Liver (tissue), 8 donors: ENCODE measurements at regions not wholly inside any gene's neighbourhood (a gene's known extent, or its start where the extent isn't known, plus 50 kb on each side); places are given as distances from the start of the nearest gene placed in this dataset.

Experiments
- DNase-seq: peaks from one replicate; pipeline ENCODE4 v3.0.0-alpha.2; 2017; ENCODE audit warnings: low spot score
- H3K27ac ChIP-seq, 2 donors: one replicate each; pipeline ENCODE4 v1.7.0; 2013; ENCODE audit warnings: inconsistent platforms in 2 of 2, low read length in 2 of 2, control low read depth in 1 of 2, low read depth in 1 of 2, mild to moderate bottlenecking in 1 of 2
- H3K27me3 ChIP-seq, 4 donors: one replicate each; pipeline versions ENCODE4 v1.6.1 to v1.7.0; 2013; ENCODE audit warnings: low read length in 3 of 4, inconsistent platforms in 1 of 4, mild to moderate bottlenecking in 1 of 4, moderate library complexity in 1 of 4; ENCODE audit not compliant: control insufficient read depth in 4 of 4, insufficient read depth in 4 of 4
- H3K36me3 ChIP-seq, 4 donors: one replicate each; pipeline versions ENCODE4 v1.6.1 to v1.7.0; 2013; ENCODE audit warnings: low read length in 3 of 4, mild to moderate bottlenecking in 3 of 4, low read depth in 1 of 4, moderate library complexity in 1 of 4; ENCODE audit not compliant: control insufficient read depth in 4 of 4, insufficient read depth in 3 of 4
- H3K4me1 ChIP-seq, 4 donors: one replicate each; pipeline versions ENCODE4 v1.6.1 to v1.7.0; 2013; ENCODE audit warnings: low read length in 3 of 4, mild to moderate bottlenecking in 3 of 4, moderate library complexity in 1 of 4; ENCODE audit not compliant: control insufficient read depth in 4 of 4, insufficient read depth in 4 of 4
- H3K4me3 ChIP-seq, 3 donors: one replicate each; pipeline versions ENCODE4 v1.6.1 to v1.7.0; 2013; ENCODE audit warnings: low read length in 3 of 3, control low read depth in 1 of 3, low read depth in 1 of 3, mild to moderate bottlenecking in 1 of 3
- H3K9ac ChIP-seq, 2 donors: one replicate each; pipeline ENCODE4 v1.7.0; 2013; ENCODE audit warnings: low read length in 2 of 2, mild to moderate bottlenecking in 2 of 2, moderate library complexity in 2 of 2, control low read depth in 1 of 2, low read depth in 1 of 2
- H3K9me3 ChIP-seq, 4 donors: one replicate each; pipeline versions ENCODE4 v1.6.1 to v1.7.0; 2013; ENCODE audit warnings: low read length in 3 of 4; ENCODE audit not compliant: control insufficient read depth in 4 of 4
- EGR1 ChIP-seq, 2 donors: IDR thresholded peaks; 2 replicates each; pipeline ENCODE4 v1.6.1; 2016 to 2018; ENCODE audit warnings: antibody characterized with exemption in 2 of 2, low read depth in 2 of 2
- FOXA1 ChIP-seq: IDR thresholded peaks from 2 replicates; pipeline ENCODE4 v1.6.1; 2016; ENCODE audit warnings: antibody characterized with exemption
- FOXA2 ChIP-seq: IDR thresholded peaks from 2 replicates; pipeline ENCODE4 v1.6.1; 2016; ENCODE audit warnings: antibody characterized with exemption
- GABPA ChIP-seq, 2 donors: IDR thresholded peaks in 1 of 2; conservative IDR thresholded peaks in 1 of 2; 2 replicates each; pipeline ENCODE4 v1.6.1; 2016; ENCODE audit warnings: antibody characterized with exemption in 2 of 2, mild to moderate bottlenecking in 1 of 2, moderate library complexity in 1 of 2
- HNF4A ChIP-seq, 2 donors: conservative IDR thresholded peaks; 2 replicates each; pipeline ENCODE4 v1.6.1; 2016; ENCODE audit warnings: antibody characterized with exemption in 2 of 2, mild to moderate bottlenecking in 2 of 2
- HNF4G ChIP-seq: IDR thresholded peaks from 2 replicates; pipeline ENCODE4 v1.6.1; 2016; ENCODE audit warnings: antibody characterized with exemption
- JUND ChIP-seq, 2 donors: IDR thresholded peaks; 2 replicates each; pipeline ENCODE4 v1.6.1; 2016; ENCODE audit warnings: antibody characterized with exemption in 2 of 2
- NR2F2 ChIP-seq: IDR thresholded peaks from 2 replicates; pipeline ENCODE4 v1.6.1; 2016; ENCODE audit warnings: antibody characterized with exemption
- RAD21 ChIP-seq, 2 donors: IDR thresholded peaks; 2 replicates each; pipeline ENCODE4 v1.6.1; 2016; ENCODE audit warnings: antibody characterized with exemption in 2 of 2, mild to moderate bottlenecking in 2 of 2
- SP1 ChIP-seq: IDR thresholded peaks from 2 replicates; pipeline ENCODE4 v1.6.1; 2018; ENCODE audit warnings: antibody characterized with exemption, mild to moderate bottlenecking
- TAF1 ChIP-seq: conservative IDR thresholded peaks from 2 replicates; pipeline ENCODE4 v1.6.1; 2016; ENCODE audit warnings: antibody characterized with exemption, mild to moderate bottlenecking
- YY1 ChIP-seq: IDR thresholded peaks from 2 replicates; pipeline ENCODE4 v1.6.1; 2016; ENCODE audit warnings: antibody characterized with exemption, mild to moderate bottlenecking
- WGBS: extraction: QIAGEN DNeasy Blood & Tissue Kit; methylation state at CpG from one replicate; pipeline ENCODE4 v1.1.7; 2013; 5-methylcytosine and 5-hydroxymethylcytosine counted together
- TF ChIP-seq, protein P1 (sequence below): IDR thresholded peaks from 2 replicates; pipeline ENCODE4 v1.6.1; 2016; ENCODE audit warnings: antibody characterized with exemption
- TF ChIP-seq, protein P2 (sequence below): fragments of 150-350 bp; IDR thresholded peaks from 2 replicates; pipeline ENCODE4 v1.5.1; 2017; ENCODE audit warnings: improper control_type of control experiment, low read depth, low read length; ENCODE audit not compliant: missing input control
- TF ChIP-seq, protein P3 (sequence below): IDR thresholded peaks from 2 replicates; pipeline ENCODE4 v1.6.1; 2016; ENCODE audit warnings: antibody characterized with exemption
- TF ChIP-seq, protein P4 (sequence below): IDR thresholded peaks from 2 replicates; pipeline ENCODE4 v1.6.1; 2016; ENCODE audit warnings: antibody characterized with exemption
- donor health status: healthy.
- donor health status: healthy.
- donor health status: healthy.
- donor health status: healthy.
- donor health status: healthy.

DNA sequence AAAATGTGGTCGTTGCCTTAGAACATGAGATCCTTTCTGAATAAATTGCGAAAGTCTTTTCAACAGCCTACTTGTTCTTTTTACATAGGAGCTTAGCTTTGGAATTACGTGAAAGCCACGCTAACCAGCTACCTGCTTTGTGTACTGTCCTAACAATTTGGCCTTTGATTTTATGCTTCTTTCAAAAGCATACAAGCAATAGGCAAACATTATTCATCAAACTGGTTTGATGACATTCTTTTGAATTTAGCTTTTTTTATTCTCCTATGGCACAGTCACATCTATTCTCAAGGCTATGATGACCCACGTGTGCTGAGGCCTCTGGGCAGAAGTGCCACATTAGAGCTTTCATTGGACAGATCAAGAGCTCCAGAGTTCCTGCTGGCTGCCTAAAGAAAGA, 178.0 kb upstream of the DPT start:
- H3K9me3 ChIP-seq, result no peaks in the 10 kb centered on the region
- no peak overlapping the region for H3K4me3 ChIP-seq
- H3K27me3 ChIP-seq, result no peaks in the 10 kb centered on the region
- no peaks in the 10 kb centered on the region for H3K4me1 ChIP-seq
- no peak overlapping the region for H3K27ac ChIP-seq
- H3K9ac ChIP-seq, result no peak overlapping the region
- no peak for DNase-seq
- WGBS, result 57% methylated on average over 5 of the region's 5 CpGs
- H3K36me3 ChIP-seq, result no peaks in the 10 kb centered on the region
- no peak for TF ChIP-seq EGR1 (IDR thresholded peaks at IDR 0.05; ENCODE audit: low read depth in 2 of 2)
- TF ChIP-seq RAD21 (IDR thresholded peaks at IDR 0.05), result peak in 1 of 2 donors; percentile 8
- peak; percentile 39 for TF ChIP-seq SP1

DNA sequence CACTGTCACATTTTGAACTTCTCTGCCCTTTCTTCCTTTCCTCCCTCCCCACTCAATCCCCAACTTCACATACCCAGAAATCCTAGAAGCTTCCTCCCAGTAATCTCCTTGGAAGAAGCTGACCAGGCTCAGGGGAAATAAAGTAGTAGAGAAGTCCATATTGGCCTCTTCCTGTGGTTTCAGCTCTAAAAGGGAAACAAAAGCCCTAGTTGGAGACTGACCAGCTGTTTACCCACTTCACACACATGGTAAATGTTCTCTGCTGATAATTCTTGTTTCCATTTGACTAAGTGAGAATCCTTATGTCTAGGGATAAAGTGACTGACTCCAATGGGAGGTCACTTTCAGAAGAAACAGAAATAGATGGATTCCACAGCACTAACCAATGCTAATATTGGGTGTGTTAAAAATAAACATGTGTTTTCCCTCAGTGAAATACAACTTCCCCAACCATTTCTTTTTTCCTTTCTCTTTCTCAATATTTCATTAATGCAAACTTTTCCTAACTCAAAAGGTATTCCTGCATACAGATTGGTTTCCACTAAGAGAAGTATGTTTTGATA, 178.9 kb upstream of the DPT start:
- no peaks in the 10 kb centered on the region for H3K27me3 ChIP-seq
- no peaks in the 10 kb centered on the region for H3K36me3 ChIP-seq
- TF ChIP-seq JUND (IDR thresholded peaks at IDR 0.05), result no peak
- TF ChIP-seq, protein P1, sequence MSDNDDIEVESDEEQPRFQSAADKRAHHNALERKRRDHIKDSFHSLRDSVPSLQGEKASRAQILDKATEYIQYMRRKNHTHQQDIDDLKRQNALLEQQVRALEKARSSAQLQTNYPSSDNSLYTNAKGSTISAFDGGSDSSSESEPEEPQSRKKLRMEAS, result no peak
- no peak for TF ChIP-seq FOXA2
- TF ChIP-seq, protein P2, sequence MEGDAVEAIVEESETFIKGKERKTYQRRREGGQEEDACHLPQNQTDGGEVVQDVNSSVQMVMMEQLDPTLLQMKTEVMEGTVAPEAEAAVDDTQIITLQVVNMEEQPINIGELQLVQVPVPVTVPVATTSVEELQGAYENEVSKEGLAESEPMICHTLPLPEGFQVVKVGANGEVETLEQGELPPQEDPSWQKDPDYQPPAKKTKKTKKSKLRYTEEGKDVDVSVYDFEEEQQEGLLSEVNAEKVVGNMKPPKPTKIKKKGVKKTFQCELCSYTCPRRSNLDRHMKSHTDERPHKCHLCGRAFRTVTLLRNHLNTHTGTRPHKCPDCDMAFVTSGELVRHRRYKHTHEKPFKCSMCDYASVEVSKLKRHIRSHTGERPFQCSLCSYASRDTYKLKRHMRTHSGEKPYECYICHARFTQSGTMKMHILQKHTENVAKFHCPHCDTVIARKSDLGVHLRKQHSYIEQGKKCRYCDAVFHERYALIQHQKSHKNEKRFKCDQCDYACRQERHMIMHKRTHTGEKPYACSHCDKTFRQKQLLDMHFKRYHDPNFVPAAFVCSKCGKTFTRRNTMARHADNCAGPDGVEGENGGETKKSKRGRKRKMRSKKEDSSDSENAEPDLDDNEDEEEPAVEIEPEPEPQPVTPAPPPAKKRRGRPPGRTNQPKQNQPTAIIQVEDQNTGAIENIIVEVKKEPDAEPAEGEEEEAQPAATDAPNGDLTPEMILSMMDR, result no peak
- TF ChIP-seq GABPA (IDR thresholded peaks at IDR 0.05 in 1 of 2, conservative IDR thresholded peaks at IDR 0.05 in 1 of 2), result no peak
- TF ChIP-seq, protein P3, sequence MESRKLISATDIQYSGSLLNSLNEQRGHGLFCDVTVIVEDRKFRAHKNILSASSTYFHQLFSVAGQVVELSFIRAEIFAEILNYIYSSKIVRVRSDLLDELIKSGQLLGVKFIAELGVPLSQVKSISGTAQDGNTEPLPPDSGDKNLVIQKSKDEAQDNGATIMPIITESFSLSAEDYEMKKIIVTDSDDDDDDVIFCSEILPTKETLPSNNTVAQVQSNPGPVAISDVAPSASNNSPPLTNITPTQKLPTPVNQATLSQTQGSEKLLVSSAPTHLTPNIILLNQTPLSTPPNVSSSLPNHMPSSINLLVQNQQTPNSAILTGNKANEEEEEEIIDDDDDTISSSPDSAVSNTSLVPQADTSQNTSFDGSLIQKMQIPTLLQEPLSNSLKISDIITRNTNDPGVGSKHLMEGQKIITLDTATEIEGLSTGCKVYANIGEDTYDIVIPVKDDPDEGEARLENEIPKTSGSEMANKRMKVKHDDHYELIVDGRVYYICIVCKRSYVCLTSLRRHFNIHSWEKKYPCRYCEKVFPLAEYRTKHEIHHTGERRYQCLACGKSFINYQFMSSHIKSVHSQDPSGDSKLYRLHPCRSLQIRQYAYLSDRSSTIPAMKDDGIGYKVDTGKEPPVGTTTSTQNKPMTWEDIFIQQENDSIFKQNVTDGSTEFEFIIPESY, result no peak
- no peak for TF ChIP-seq HNF4G
- TF ChIP-seq, protein P4, sequence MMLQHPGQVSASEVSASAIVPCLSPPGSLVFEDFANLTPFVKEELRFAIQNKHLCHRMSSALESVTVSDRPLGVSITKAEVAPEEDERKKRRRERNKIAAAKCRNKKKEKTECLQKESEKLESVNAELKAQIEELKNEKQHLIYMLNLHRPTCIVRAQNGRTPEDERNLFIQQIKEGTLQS, result no peak
- no peak for TF ChIP-seq FOXA1
- no peak for TF ChIP-seq YY1
- H3K27ac ChIP-seq, result no peak overlapping the region
- no peaks in the 10 kb centered on the region for H3K9me3 ChIP-seq
- H3K4me3 ChIP-seq, result no peak overlapping the region
- no peak for DNase-seq
- no peak overlapping the region for H3K9ac ChIP-seq
- H3K4me1 ChIP-seq, result no peaks in the 10 kb centered on the region

DNA sequence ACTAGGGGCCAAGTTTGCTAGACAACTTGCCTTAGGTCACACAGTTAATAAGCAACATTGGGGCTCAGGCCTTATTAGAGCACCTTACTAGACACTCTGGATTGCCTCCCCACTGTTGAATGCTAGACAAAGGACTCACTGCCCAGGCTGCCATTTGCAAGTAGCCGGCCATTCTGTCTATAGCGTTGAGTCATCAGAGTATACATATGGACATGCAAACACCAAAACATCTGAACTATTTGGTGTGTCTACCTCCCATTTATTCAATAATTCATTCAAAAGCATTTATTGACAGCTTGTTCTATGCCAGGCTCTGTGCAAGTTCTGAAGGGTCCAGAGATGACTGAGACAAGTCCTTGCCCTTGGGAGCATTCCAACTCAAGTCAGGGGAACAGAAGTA, 181.4 kb upstream of the DPT start:
- Histone ChIP-seq H3K27ac (no peak overlapping the region), H3K9ac (no peak overlapping the region), H3K4me1 (no peaks in the 10 kb centered on the region), H3K4me3 (no peak overlapping the region), H3K9me3 (no peaks in the 10 kb centered on the region), H3K36me3 (no peaks in the 10 kb centered on the region), H3K27me3 (no peaks in the 10 kb centered on the region)
- no peak for DNase-seq
- 48% methylated on average over 2 of the region's 2 CpGs for WGBS
- TF ChIP-seq, protein P3, result no peak
- no peak for TF ChIP-seq TAF1
- TF ChIP-seq GABPA (IDR thresholded peaks at IDR 0.05 in 1 of 2, conservative IDR thresholded peaks at IDR 0.05 in 1 of 2), result no peak
- TF ChIP-seq FOXA1, result no peak
- no peak for TF ChIP-seq NR2F2
- no peak for TF ChIP-seq YY1
- TF ChIP-seq HNF4G, result no peak
- TF ChIP-seq HNF4A (conservative IDR thresholded peaks at IDR 0.05), result no peak
- TF ChIP-seq, protein P1, result no peak
- TF ChIP-seq, protein P2, result no peak
